ENCODE measurements at regions not wholly inside any gene's neighbourhood (a gene's known extent, or its start where the extent isn't known, plus 50 kb on each side); places are given as distances from the start of the nearest gene placed in this dataset.

DNA sequence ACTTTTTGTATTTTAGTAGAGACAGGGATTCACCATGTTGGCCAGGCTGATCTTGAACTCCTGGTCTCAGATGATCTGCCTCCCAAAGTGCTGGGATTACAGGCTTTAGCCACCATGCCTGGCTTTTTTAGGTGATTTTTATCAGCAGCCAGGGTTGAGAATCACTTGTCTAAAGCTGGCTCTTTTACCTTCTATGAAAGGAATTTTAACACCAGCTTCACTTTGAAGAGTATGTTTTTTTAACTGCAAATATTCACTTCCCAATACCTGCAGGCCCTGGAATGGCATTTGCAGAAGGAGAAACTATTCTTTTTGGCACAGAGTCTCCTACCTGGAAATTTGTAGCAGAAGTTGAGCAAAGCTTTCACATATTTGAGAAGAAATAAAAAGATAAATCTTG is 63.6 kb upstream of the NAA20 start:
- H3K4me1 ChIP-seq (replicated peaks in 1 of 2) = no peaks in the 10 kb centered on the region
- H3K36me3 ChIP-seq (replicated peaks in 1 of 2) = peaks cover 0 to 22% of the 10 kb centered on the region in 2 donors
- DNase-seq = no peak

DNA sequence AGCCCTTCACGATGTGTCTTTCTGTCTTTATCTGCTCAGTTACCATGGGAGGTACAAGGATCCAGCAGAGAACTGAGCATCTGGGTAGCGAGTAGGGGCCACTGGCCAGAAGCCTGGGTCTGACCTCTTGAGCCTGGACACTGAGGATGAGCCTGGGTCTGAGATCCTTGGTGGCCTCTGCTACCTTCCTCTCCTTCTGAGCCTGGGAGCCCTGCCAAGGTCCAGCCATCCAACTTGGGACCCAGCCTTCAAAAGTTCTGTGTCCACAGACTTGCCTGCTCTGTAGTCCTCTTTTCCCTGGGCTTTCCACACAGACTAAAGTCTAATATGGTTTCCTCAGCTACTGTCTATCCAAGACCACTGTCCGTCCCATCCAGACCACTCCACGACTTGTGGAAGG is 60.2 kb upstream of the NAA20 start:
- no peak for DNase-seq
- 93 to 100% (median 95%) methylated on average over 4 of the region's 4 CpGs for WGBS, 4 donors
- H3K9me3 ChIP-seq (replicated peaks in 1 of 3) = no peaks in the 10 kb centered on the region
- H3K27me3 ChIP-seq = no peaks in the 10 kb centered on the region
- TF ChIP-seq, protein P1, sequence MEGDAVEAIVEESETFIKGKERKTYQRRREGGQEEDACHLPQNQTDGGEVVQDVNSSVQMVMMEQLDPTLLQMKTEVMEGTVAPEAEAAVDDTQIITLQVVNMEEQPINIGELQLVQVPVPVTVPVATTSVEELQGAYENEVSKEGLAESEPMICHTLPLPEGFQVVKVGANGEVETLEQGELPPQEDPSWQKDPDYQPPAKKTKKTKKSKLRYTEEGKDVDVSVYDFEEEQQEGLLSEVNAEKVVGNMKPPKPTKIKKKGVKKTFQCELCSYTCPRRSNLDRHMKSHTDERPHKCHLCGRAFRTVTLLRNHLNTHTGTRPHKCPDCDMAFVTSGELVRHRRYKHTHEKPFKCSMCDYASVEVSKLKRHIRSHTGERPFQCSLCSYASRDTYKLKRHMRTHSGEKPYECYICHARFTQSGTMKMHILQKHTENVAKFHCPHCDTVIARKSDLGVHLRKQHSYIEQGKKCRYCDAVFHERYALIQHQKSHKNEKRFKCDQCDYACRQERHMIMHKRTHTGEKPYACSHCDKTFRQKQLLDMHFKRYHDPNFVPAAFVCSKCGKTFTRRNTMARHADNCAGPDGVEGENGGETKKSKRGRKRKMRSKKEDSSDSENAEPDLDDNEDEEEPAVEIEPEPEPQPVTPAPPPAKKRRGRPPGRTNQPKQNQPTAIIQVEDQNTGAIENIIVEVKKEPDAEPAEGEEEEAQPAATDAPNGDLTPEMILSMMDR (IDR thresholded peaks at IDR 0.05) = no peak
- TF ChIP-seq POLR2A (IDR thresholded peaks at IDR 0.05) = no peak
- H3K36me3 ChIP-seq (replicated peaks in 1 of 2) = peaks cover 0 to 53% of the 10 kb centered on the region in 2 donors
- intact Hi-C loops (cut with DNase I) = no loop called here
- no peak overlapping the region for H3K27ac ChIP-seq
- H3K4me1 ChIP-seq (replicated peaks in 1 of 2) = no peaks in the 10 kb centered on the region
- H3K4me3 ChIP-seq = no peak overlapping the region

More for the DNA sequence above, 63.6 kb upstream of the NAA20 start:
- no peaks in the 10 kb centered on the region for H3K9me3 ChIP-seq (replicated peaks in 1 of 3)
- no peak overlapping the region for H3K27ac ChIP-seq
- H3K4me3 ChIP-seq = no peak overlapping the region
- intact Hi-C loops (cut with DNase I) = no loop called here
- no peaks in the 10 kb centered on the region for H3K27me3 ChIP-seq
- TF ChIP-seq POLR2A (IDR thresholded peaks at IDR 0.05) = no peak
- TF ChIP-seq, protein P1 (IDR thresholded peaks at IDR 0.05) = no peak

DNA sequence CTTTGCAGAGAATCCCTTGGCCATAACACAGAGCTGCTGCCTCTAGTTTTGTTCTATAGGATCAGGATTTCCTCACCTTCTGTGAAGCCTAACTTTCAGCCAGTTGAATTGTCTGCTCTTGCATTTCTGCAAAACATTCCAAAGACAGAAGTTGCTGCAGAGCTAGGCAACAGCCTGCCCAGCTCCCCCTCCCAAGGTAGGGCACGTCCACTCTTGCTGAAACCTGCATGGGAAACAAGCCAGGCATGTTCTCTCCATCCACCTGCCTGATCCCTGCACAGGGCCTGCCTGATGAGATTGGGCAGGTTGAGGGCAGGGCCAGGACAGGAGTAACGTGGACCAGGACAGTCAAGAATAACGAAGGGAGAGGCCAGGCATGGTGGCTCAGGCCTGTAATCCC is 58.9 kb upstream of the NAA20 start:
- WGBS, 4 donors = 93 to 100% (median 95%) methylated on average over 2 to 3 of the region's 3 CpGs
- intact Hi-C loops (cut with DNase I) = no loop called here
- Histone ChIP-seq H3K4me1 (replicated peaks in 1 of 2) (no peaks in the 10 kb centered on the region), H3K9me3 (replicated peaks in 1 of 3) (no peaks in the 10 kb centered on the region), H3K36me3 (replicated peaks in 1 of 2) (peaks cover 0 to 64% of the 10 kb centered on the region in 2 donors), H3K27me3 (no peaks in the 10 kb centered on the region), H3K27ac (no peak overlapping the region), H3K4me3 (no peak overlapping the region)
- TF ChIP-seq, protein P1 (IDR thresholded peaks at IDR 0.05) = no peak
- no peak for DNase-seq

DNA sequence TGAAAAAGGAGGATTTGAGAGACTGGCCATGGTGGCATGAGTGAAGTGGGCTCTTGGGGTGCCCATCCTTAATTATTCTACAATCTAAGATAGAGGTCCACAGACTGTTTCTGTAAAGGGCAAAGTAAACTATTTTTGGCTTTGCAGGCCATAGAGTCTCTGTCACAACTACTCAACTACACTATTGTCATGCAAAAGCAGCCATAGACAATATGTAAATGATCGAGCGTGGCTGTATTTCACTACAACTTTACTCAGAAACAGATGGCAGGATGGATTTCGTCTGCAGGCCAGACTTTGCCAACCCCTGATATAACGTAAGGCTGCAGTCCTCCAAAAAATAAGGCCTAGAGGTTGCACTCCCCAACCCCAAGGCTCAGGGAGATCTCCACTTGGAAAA is 58.2 kb upstream of the NAA20 start:
- DNase-seq = no peak
- WGBS, 4 donors = 76 to 94% (median 80%) methylated on average over 4 of the region's 4 CpGs
- intact Hi-C loops (cut with DNase I) = no loop called here
- H3K4me1 ChIP-seq (replicated peaks in 1 of 2) = peaks cover 0 to under 1% of the 10 kb centered on the region in 2 donors
- TF ChIP-seq, protein P1 (IDR thresholded peaks at IDR 0.05) = no peak
- TF ChIP-seq POLR2A (IDR thresholded peaks at IDR 0.05) = no peak
- no peaks in the 10 kb centered on the region for H3K27me3 ChIP-seq
- no peak overlapping the region for H3K27ac ChIP-seq
- no peak overlapping the region for H3K4me3 ChIP-seq
- H3K36me3 ChIP-seq (replicated peaks in 1 of 2) = peaks cover 0 to 64% of the 10 kb centered on the region in 2 donors
- H3K9me3 ChIP-seq (replicated peaks in 1 of 3) = no peaks in the 10 kb centered on the region

Data from adrenal gland (tissue), 9 donors.